HG03159 (cell line): ENCODE measurements at regions not wholly inside any gene's neighbourhood (a gene's known extent, or its start where the extent isn't known, plus 50 kb on each side); places are given as distances from the start of the nearest gene placed in this dataset.

Source experiments
- ATAC-seq: cut with Tn5 transposase; IDR thresholded peaks from one replicate; pipeline ENCODE4 v1.9.1; 2021; ENCODE audit warnings: mild to moderate bottlenecking, moderate library complexity; ENCODE audit not compliant: unreplicated experiment

- ATAC-seq: no peak
These were observed 262.5 kb downstream of the PSAT1 start for GRCh38 chr9:78559449-78559885.

- no peak for ATAC-seq
These were observed 265.1 kb downstream of the PSAT1 start for GRCh38 chr9:78562021-78562420.

- no peak for ATAC-seq
These were observed 266.3 kb downstream of the PSAT1 start for GRCh38 chr9:78563269-78563668.

DNA sequence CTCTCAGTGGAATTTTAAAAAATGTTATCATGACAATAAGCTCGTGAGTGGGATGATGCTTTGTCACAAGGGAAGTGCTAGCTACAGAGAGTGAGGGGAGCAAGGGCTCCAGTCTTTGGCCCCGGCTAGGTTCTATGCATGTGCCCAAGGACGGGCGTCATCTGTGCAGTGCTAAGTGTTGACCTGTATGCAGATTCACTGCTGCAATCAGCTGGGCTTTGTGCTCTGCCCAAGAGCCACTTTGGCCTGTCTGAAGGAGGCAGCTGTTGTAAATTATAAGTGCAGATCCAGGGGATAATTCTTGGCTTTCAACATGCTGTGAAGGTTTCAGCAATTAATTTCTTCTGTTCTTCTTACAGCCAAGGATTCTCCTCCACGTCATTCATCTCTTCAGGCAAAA, 268.6 kb downstream of the PSAT1 start:
- no peak for ATAC-seq

- no peak for ATAC-seq
These were observed 269.6 kb downstream of the PSAT1 start for GRCh38 chr9:78566521-78566920.

GRCh38 chr9:78566948-78567675, 270.2 kb downstream of the PSAT1 start:
- no peak for ATAC-seq

DNA sequence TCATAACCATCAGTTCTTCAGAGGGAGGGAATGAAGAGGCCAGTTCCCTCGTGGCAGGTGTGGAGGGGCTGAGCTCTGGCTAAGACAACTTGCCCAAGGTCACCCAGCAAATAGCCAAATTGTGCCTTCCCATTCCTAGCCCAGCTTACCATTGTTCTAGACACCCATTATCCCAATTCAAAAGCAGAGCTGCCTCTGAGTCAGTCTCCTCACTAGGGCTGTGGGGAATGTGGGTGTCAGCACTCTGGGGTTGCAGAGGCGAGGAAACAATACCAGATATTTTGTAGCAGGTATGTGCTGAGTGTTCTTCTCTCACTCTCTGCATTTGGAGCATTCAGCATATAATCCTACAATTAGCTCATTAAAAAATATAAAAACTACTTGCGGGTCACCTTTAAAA, 270.8 kb downstream of the PSAT1 start:
- ATAC-seq: no peak

DNA sequence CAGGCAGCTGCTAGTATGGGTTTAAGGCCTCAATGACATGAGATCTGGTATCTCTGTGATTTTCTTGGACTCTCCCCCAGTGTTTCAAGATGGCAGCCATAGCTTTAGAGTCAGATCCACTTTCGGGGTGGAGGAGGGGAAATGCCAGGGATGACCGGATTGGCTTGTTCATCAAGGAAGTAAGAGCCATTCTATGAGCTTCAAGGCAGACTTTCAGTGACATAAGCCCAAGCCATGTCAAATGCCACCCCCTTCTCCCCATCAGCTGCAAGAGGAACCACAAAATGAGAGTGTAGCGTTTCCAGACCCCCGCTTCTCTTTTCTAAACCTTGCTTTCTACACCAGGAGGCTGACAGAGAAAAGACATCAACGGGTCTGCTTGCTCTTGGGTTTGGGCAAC, 271.8 kb downstream of the PSAT1 start:
- no peak for ATAC-seq

DNA sequence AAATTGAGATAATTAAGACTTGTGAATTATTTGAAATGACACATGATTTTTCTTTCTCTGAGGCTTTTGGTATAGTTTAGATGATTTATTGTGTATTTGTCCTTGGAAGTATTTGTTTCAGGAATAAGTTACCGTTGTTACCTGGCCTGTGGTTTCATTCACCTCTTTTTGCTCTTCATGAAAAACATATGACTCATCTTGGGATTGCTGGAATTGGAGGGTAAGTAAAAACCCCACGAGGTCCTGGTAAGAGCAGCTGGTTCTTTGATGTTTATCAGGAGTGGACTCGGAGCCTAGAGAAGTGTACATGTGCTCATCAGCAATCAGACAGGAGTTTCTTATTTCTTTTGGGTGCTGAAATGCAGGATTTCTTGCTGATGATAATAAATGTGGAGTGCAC, 275.3 kb downstream of the PSAT1 start:
- ATAC-seq: no peak

- no peak for ATAC-seq
These were observed 276.3 kb downstream of the PSAT1 start for GRCh38 chr9:78573205-78573604.

DNA sequence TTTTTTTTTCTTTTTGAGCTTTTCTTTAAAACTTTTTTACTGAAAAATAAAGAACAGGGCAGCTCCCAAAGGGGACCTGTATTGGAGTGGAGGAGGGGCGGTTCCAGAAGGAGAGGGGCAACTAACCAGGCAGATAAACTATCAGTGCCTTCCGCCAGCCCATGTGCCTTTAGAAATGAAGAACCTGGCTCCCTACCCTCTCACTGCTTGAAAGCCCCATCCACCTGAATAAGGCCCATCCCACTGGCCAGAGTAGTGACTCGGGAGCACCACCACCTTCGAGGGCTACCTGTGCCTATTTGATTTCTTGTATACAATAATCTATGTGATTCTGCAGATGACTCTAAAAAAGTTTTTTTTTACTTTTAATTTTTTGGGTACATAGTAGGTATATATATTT, 276.7 kb downstream of the PSAT1 start:
- no peak for ATAC-seq

DNA sequence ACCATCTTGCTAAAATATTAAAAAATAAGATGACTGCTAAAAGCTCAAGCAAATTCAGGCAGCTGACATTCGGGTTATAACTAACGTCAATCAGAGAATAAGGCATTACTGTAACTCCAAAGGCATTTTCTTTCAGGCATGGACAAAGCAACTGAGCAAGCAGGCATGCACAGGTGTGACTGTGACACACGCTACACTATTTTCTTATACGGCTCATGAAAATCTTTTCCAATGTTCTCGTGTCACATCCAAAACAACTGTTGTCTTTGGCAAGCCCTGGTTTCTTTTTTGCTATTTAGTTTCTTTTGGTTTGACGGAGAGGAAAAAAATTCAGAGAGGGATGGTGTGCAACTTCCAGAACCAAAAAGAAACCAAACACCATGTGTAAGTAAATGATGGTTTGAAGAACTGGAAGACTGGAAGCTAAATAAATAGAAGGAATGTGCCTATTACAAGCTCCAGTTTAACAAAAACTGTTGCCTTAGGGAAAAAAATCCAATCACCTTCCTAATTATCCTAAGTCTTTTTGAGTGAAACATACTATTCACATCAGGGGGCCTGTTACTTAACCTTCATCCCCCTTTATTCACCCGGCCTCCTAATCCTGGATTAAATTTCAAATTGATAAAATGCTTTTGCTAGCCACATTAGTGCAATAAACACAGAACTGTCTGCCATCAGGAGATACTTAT, 277.6 kb downstream of the PSAT1 start:
- ATAC-seq: no peak

- ATAC-seq: no peak
These were observed 278.2 kb downstream of the PSAT1 start for GRCh38 chr9:78575081-78575480.

- no peak for ATAC-seq
These were observed 278.8 kb downstream of the PSAT1 start for GRCh38 chr9:78575771-78576170.

GRCh38 chr9:78577156-78577906, 280.4 kb downstream of the PSAT1 start:
- ATAC-seq: no peak

- ATAC-seq: no peak
These were observed 281.1 kb downstream of the PSAT1 start for GRCh38 chr9:78578072-78578471.

DNA sequence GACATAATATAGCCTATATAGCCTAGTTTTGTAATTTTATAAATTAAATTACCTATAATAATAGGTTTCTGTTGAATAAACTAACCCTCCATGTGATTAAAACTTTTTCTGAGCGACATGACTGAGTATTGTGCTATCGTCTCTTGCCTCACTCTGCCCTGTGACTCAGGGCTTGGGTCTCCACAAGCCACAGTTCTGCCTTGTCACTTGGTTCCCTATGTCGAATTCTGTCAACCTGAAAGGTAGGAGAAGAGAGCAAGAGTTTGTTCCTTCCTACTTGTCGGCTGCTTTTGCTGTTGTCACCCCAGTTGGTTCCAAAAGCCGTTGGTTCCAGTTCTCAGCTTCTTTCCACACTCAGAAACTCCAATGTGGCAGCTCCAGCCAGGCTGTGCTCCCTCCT, 285.9 kb downstream of the PSAT1 start:
- ATAC-seq: no peak

GRCh38 chr9:78584589-78584988, 287.7 kb downstream of the PSAT1 start:
- no peak for ATAC-seq

- ATAC-seq: no peak
These were observed 289.0 kb downstream of the PSAT1 start for GRCh38 chr9:78585909-78586308.

GRCh38 chr9:78590068-78590467, 293.1 kb downstream of the PSAT1 start:
- ATAC-seq: no peak

DNA sequence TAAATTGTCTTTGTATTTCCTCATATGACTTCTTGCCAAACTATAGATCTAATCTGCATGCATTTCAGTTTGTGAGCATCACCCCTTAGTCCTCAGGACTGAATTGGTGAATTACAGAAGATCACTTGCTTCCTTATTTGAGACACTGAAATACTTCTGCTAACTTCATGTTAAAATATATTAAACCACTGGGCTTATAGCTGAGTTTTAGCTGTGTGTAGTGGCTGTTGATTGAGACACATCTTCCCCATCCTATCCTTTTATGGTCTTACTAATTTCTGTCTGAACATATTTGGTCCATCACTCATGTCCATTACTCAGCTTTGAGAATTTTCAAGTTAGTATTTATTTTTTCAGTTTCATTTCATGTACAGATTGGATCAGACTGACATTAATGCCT, 295.9 kb downstream of the PSAT1 start:
- no peak for ATAC-seq
